ENCODE measurements at regions not wholly inside any gene's neighbourhood (a gene's known extent, or its start where the extent isn't known, plus 50 kb on each side); places are given as distances from the start of the nearest gene placed in this dataset.

GRCh38 chr2:128876986-128877983 is 558.6 kb upstream of the HS6ST1 start:
- no peak overlapping the region for H3K4me3 ChIP-seq (ENCODE audit: low read depth, low read length)
- DNase-seq (ENCODE audit: low read depth, low spot score) = no peak
- in situ Hi-C loops (cut with HindIII; ENCODE audit: low sequenced_read_pairs) = no loop called here
- no peak for TF ChIP-seq CTCF (IDR thresholded peaks at IDR 0.05; ENCODE audit: low read depth, low read length)

GRCh38 chr2:128879161-128879560 is 560.5 kb upstream of the HS6ST1 start:
- H3K4me3 ChIP-seq (ENCODE audit: low read depth, low read length) = no peak overlapping the region
- TF ChIP-seq CTCF (IDR thresholded peaks at IDR 0.05; ENCODE audit: low read depth, low read length) = no peak
- in situ Hi-C loops (cut with HindIII; ENCODE audit: low sequenced_read_pairs) = no loop called here
- no peak for DNase-seq (ENCODE audit: low read depth, low spot score)

GRCh38 chr2:128894896-128895295 is 576.2 kb upstream of the HS6ST1 start:
- no peak overlapping the region for H3K4me3 ChIP-seq (ENCODE audit: low read depth, low read length)
- in situ Hi-C loops (cut with HindIII; ENCODE audit: low sequenced_read_pairs) = no loop called here
- TF ChIP-seq CTCF (IDR thresholded peaks at IDR 0.05; ENCODE audit: low read depth, low read length) = no peak
- no peak for DNase-seq (ENCODE audit: low read depth, low spot score)

- H3K4me3 ChIP-seq (ENCODE audit: low read depth, low read length) = no peak overlapping the region
- in situ Hi-C loops (cut with HindIII; ENCODE audit: low sequenced_read_pairs) = no loop called here
- DNase-seq (ENCODE audit: low read depth, low spot score) = no peak
- TF ChIP-seq CTCF (IDR thresholded peaks at IDR 0.05; ENCODE audit: low read depth, low read length) = no peak
These were observed 583.1 kb upstream of the HS6ST1 start for GRCh38 chr2:128901572-128902391.

GRCh38 chr2:128903637-128904036 is 585.0 kb upstream of the HS6ST1 start:
- no peak for TF ChIP-seq CTCF (IDR thresholded peaks at IDR 0.05; ENCODE audit: low read depth, low read length)
- H3K4me3 ChIP-seq (ENCODE audit: low read depth, low read length) = no peak overlapping the region
- no peak for DNase-seq (ENCODE audit: low read depth, low spot score)
- in situ Hi-C loops (cut with HindIII; ENCODE audit: low sequenced_read_pairs) = no loop called here

GRCh38 chr2:128911276-128911675 is 592.6 kb upstream of the HS6ST1 start:
- DNase-seq (ENCODE audit: low read depth, low spot score) = no peak
- in situ Hi-C loops (cut with HindIII; ENCODE audit: low sequenced_read_pairs) = no loop called here
- no peak for TF ChIP-seq CTCF (IDR thresholded peaks at IDR 0.05; ENCODE audit: low read depth, low read length)

More at GRCh38 chr2:128911276-128911675, 592.6 kb upstream of the HS6ST1 start:
- no peak overlapping the region for H3K4me3 ChIP-seq (ENCODE audit: low read depth, low read length)
